SK-N-SH treated with all-trans-retinoic acid at 6 μM for 48 hours (cell line): ENCODE measurements at regions not wholly inside any gene's neighbourhood (a gene's known extent, or its start where the extent isn't known, plus 50 kb on each side); places are given as distances from the start of the nearest gene placed in this dataset.

Experiments
- ARNTL ChIP-seq: fragments of 450-650 bp; formaldehyde crosslinking; IDR thresholded peaks from 2 replicates; pipeline ENCODE4 v1.5.0; 2020; ENCODE audit warnings: low read depth, mild to moderate bottlenecking, moderate library complexity, borderline replicate concordance
- CSDC2 ChIP-seq: fragments of 250-450 bp; sonication (Bioruptor Pico); IDR thresholded peaks from 2 replicates; pipeline ENCODE4 v1.5.0; 2020; ENCODE audit warnings: mild to moderate bottlenecking, moderate library complexity
- GLIS3 ChIP-seq: fragments of 250-450 bp; sonication (Bioruptor Pico); IDR thresholded peaks from 2 replicates; pipeline ENCODE4 v1.5.0; 2020; ENCODE audit warnings: mild to moderate bottlenecking, moderate library complexity
- RARB ChIP-seq: fragments of 250-450 bp; sonication (Bioruptor Pico); IDR thresholded peaks from 2 replicates; pipeline ENCODE4 v1.8.0; 2021; ENCODE audit warnings: mild to moderate bottlenecking, moderate library complexity
- TF ChIP-seq, protein P1 (sequence below): fragments of 250-450 bp; sonication (Bioruptor Pico); IDR thresholded peaks from 2 replicates; pipeline ENCODE4 v1.5.1; 2020; ENCODE audit warnings: low read depth, mild to moderate bottlenecking, moderate library complexity
- TF ChIP-seq, protein P2 (sequence below): fragments of 250-450 bp; sonication (Bioruptor Pico); IDR thresholded peaks from 2 replicates; pipeline ENCODE4 v1.8.0; 2020; ENCODE audit warnings: mild to moderate bottlenecking, moderate library complexity, borderline replicate concordance
- TF ChIP-seq, protein P3 (sequence below): fragments of 250-450 bp; sonication (Bioruptor Pico); IDR thresholded peaks from 2 replicates; pipeline ENCODE4 v1.8.0; 2021; ENCODE audit warnings: low read depth, mild to moderate bottlenecking, moderate library complexity, borderline replicate concordance

DNA sequence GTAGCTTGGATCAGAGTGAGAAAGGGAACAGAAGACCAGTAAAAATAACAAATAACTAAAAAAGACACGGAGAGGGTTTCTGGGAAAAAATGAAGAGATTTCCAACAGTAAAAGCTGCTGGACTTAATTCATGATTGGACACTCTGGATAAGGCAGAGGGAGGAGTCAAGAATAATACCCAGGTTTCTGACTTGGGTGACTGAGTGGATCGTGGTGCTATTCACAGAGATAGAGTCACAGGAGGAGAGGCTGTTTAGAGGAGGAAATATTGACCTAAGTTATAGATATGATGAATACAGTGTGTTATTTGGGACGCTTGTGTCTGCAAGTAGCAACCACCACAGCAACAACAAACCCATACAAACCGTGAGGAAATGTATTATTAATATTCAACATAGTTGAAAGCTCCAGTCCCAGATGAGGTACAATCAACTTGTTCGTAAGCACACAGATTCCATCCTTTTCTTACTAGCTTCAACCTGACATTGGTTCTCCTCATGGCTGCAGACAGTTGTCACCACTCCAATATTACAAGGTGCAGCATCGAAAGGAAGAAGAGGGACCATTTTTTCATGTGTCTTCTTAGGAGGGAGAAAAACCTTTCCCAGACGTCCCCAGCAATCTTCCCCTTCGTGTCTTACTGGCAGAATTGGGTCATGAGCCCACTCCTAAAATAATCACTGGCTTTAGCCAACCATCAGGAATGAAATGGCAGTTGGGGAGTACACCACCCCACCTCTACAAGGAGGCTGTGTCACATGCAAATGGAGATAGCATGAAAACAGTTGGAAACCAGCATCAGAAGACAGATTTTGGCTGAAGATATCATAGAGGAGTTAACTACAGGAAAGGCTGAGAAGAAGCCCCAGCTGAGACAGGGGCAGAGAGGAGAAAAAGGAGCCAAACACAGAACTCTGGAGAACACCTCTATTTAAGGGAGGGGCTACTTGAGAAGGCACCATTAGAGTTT lies 387.8 kb downstream of the SHQ1 start:
- TF ChIP-seq, protein P1, sequence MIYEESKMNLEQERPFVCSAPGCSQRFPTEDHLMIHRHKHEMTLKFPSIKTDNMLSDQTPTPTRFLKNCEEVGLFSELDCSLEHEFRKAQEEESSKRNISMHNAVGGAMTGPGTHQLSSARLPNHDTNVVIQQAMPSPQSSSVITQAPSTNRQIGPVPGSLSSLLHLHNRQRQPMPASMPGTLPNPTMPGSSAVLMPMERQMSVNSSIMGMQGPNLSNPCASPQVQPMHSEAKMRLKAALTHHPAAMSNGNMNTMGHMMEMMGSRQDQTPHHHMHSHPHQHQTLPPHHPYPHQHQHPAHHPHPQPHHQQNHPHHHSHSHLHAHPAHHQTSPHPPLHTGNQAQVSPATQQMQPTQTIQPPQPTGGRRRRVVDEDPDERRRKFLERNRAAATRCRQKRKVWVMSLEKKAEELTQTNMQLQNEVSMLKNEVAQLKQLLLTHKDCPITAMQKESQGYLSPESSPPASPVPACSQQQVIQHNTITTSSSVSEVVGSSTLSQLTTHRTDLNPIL (CRISPR knock-in tag), result no peak
- TF ChIP-seq ARNTL (CRISPR knock-in tag), result no peak
- TF ChIP-seq GLIS3 (CRISPR knock-in tag), result no peak
- TF ChIP-seq, protein P2, sequence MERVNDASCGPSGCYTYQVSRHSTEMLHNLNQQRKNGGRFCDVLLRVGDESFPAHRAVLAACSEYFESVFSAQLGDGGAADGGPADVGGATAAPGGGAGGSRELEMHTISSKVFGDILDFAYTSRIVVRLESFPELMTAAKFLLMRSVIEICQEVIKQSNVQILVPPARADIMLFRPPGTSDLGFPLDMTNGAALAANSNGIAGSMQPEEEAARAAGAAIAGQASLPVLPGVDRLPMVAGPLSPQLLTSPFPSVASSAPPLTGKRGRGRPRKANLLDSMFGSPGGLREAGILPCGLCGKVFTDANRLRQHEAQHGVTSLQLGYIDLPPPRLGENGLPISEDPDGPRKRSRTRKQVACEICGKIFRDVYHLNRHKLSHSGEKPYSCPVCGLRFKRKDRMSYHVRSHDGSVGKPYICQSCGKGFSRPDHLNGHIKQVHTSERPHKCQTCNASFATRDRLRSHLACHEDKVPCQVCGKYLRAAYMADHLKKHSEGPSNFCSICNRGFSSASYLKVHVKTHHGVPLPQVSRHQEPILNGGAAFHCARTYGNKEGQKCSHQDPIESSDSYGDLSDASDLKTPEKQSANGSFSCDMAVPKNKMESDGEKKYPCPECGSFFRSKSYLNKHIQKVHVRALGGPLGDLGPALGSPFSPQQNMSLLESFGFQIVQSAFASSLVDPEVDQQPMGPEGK (CRISPR knock-in tag), result no peak
- TF ChIP-seq CSDC2 (CRISPR knock-in tag), result no peak
- no peak for TF ChIP-seq RARB (CRISPR knock-in tag)
- TF ChIP-seq, protein P3, sequence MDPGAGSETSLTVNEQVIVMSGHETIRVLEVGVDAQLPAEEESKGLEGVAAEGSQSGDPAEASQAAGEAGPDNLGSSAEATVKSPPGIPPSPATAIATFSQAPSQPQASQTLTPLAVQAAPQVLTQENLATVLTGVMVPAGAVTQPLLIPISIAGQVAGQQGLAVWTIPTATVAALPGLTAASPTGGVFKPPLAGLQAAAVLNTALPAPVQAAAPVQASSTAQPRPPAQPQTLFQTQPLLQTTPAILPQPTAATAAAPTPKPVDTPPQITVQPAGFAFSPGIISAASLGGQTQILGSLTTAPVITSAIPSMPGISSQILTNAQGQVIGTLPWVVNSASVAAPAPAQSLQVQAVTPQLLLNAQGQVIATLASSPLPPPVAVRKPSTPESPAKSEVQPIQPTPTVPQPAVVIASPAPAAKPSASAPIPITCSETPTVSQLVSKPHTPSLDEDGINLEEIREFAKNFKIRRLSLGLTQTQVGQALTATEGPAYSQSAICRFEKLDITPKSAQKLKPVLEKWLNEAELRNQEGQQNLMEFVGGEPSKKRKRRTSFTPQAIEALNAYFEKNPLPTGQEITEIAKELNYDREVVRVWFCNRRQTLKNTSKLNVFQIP (CRISPR knock-in tag), result no peak
